Gastroesophageal sphincter (tissue), 4 donors: ENCODE measurements at regions not wholly inside any gene's neighbourhood (a gene's known extent, or its start where the extent isn't known, plus 50 kb on each side); places are given as distances from the start of the nearest gene placed in this dataset.

Experiments
- ATAC-seq: fragments of 150-250 bp; one replicate; pipeline ENCODE4 v1.9.1; 2016; ENCODE audit warnings: mild to moderate bottlenecking, moderate library complexity
- H3K27ac ChIP-seq, 4 donors: fragments of 200-600 bp; sonication (generic) in 3 of 4; 1 replicate in 3 of 4; 2 replicates in 1 of 4; pipeline ENCODE4 v1.5.1; 2016 to 2019
- H3K27me3 ChIP-seq: fragments of 200-600 bp; sonication (generic); one replicate; pipeline ENCODE4 v1.5.1; 2019
- H3K36me3 ChIP-seq, 2 donors: fragments of 200-600 bp; sonication (generic); one replicate each; pipeline ENCODE4 v1.5.1; 2019; ENCODE audit warnings: control low read depth in 1 of 2
- H3K4me1 ChIP-seq, 3 donors: fragments of 200-600 bp; sonication (generic); 1 replicate in 2 of 3; 2 replicates in 1 of 3; pipeline ENCODE4 v1.5.1; 2016 to 2019; ENCODE audit warnings: control low read depth in 2 of 3
- H3K4me3 ChIP-seq, 2 donors: fragments of 200-600 bp; sonication (generic); one replicate each; pipeline ENCODE4 v1.5.1; 2019; ENCODE audit warnings: mild to moderate bottlenecking in 1 of 2, moderate library complexity in 1 of 2
- H3K9me3 ChIP-seq, 3 donors: fragments of 200-600 bp; sonication (generic); one replicate each; pipeline ENCODE4 v1.5.1; 2017 to 2019; ENCODE audit warnings: control low read depth in 2 of 3
- CTCF ChIP-seq, 4 experiments: fragments of 200-600 bp in 2 of 4; fragments of 450-650 bp in 2 of 4; sonication (generic) in 1 of 4; IDR thresholded peaks; one replicate each; pipeline ENCODE4 v1.5.1; 2017 to 2019; ENCODE audit warnings: antibody characterized with exemption in 4 of 4, mild to moderate bottlenecking in 2 of 4, moderate library complexity in 2 of 4
- EP300 ChIP-seq: sonication (generic); formaldehyde crosslinking; IDR thresholded peaks from one replicate; pipeline ENCODE4 v1.6.1; 2017; ENCODE audit warnings: antibody characterized with exemption, mild to moderate bottlenecking
- POLR2A ChIP-seq, 2 donors: fragments of 450-650 bp; IDR thresholded peaks; one replicate each; pipeline ENCODE4 v1.6.1; 2017; ENCODE audit warnings: antibody characterized with exemption in 2 of 2, mild to moderate bottlenecking in 2 of 2, moderate library complexity in 1 of 2
- POLR2AphosphoS5 ChIP-seq: sonication (generic); formaldehyde crosslinking; IDR thresholded peaks from one replicate; pipeline ENCODE4 v1.6.1; 2017; ENCODE audit warnings: antibody characterized with exemption
- WGBS, 2 donors: methylation state at CpG; one replicate each; pipeline ENCODE4 v1.1.5; 2018; ENCODE audit warnings: low coverage in 1 of 2; 5-methylcytosine and 5-hydroxymethylcytosine counted together

- Histone ChIP-seq H3K27ac (peak overlapping the region in 3 of 4 donors; percentile 83 to 92 (median 85)), H3K4me3 (no peak overlapping the region), H3K9me3 (no peaks in the 10 kb centered on the region), H3K27me3 (no peaks in the 10 kb centered on the region), H3K36me3 (no peaks in the 10 kb centered on the region), H3K4me1 (peaks cover 0 to 61% (median 24%) of the 10 kb centered on the region in 3 donors)
- no peak for ATAC-seq
- 92 to 95% methylated on average over 5 to 6 of the region's 6 CpGs for WGBS, 2 donors
- TF ChIP-seq POLR2A (IDR thresholded peaks at IDR 0.05) = no peak
- no peak for TF ChIP-seq CTCF (IDR thresholded peaks at IDR 0.05)
- TF ChIP-seq EP300 = no peak
- TF ChIP-seq POLR2AphosphoS5 = no peak
Measured at GRCh38 chr14:76948976-76949375, 79.5 kb downstream of the IRF2BPL start.

DNA sequence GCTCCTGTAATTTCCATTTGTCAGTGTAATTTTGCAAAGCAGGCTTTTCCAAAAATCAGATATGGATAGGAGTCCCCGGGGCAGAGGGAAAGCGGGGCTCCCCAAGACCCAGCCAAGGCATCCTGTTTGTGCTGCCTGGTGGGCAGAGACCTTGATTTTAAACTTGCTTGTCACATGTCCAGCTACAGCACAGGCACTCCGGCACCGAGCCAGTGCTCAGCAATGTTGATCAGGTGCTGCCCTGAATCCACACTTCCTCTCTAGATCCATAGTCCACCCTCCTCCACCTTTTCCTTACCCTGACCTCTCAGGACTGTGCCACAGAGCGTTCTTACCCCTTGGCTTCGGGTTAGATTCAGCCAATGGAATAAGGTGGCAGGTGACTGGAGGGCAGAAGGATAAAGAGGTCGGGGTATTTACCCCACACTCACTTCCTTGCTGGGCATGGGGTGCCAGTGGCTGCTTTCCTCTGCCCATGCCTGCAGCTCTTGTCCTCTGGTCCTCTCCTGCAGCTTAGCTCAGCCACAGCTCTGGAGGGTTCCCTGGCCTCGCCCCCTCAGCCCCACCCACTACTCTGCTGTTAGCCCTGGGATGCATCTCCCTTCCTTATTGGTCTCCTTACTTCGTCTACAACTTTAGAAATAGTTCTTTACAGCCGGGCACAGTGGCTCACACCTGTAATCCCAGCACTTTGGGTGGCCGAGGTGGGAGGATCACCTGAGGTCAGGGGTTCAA is 80.1 kb downstream of the IRF2BPL start:
- Histone ChIP-seq H3K36me3 (no peaks in the 10 kb centered on the region), H3K27me3 (no peaks in the 10 kb centered on the region), H3K27ac (peak overlapping the region; percentile 41 to 92 (median 84)), H3K9me3 (no peaks in the 10 kb centered on the region), H3K4me1 (peaks cover 0 to 55% (median 22%) of the 10 kb centered on the region in 3 donors), H3K4me3 (no peak overlapping the region)
- 56 to 70% methylated on average over 4 to 7 of the region's 11 CpGs for WGBS, 2 donors
- no peak for TF ChIP-seq POLR2A (IDR thresholded peaks at IDR 0.05)
- TF ChIP-seq POLR2AphosphoS5 = no peak
- TF ChIP-seq EP300 = no peak
- TF ChIP-seq CTCF (IDR thresholded peaks at IDR 0.05) = no peak
- ATAC-seq = no peak

DNA sequence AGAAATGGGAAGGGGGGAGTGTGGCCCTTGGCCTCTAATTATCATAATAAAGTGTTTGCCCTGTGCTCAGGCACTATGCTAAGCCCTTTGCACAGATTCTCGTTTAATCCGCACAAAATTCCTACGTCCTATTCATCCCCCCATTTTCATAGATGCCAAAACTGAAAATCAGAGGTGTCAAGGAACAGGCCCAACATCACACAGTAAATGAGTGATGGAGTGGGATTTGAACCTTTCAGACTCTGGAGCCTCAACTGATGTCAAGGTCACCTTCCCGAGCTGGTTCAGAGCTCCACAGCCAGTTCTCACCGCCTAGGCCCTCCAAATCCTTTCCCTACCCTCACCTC is 80.7 kb downstream of the IRF2BPL start:
- 35 to 45% methylated on average over 4 of the region's 5 CpGs for WGBS, 2 donors
- peaks cover 0 to 49% (median 22%) of the 10 kb centered on the region in 3 donors for H3K4me1 ChIP-seq
- peak overlapping the region; percentile 41 to 92 (median 84) for H3K27ac ChIP-seq
- H3K4me3 ChIP-seq = no peak overlapping the region
- TF ChIP-seq CTCF (IDR thresholded peaks at IDR 0.05) (no peak), EP300 (no peak), POLR2A (IDR thresholded peaks at IDR 0.05) (no peak), POLR2AphosphoS5 (no peak)
- ATAC-seq = no peak
- no peaks in the 10 kb centered on the region for H3K36me3 ChIP-seq
- no peaks in the 10 kb centered on the region for H3K9me3 ChIP-seq
- H3K27me3 ChIP-seq = no peaks in the 10 kb centered on the region

DNA sequence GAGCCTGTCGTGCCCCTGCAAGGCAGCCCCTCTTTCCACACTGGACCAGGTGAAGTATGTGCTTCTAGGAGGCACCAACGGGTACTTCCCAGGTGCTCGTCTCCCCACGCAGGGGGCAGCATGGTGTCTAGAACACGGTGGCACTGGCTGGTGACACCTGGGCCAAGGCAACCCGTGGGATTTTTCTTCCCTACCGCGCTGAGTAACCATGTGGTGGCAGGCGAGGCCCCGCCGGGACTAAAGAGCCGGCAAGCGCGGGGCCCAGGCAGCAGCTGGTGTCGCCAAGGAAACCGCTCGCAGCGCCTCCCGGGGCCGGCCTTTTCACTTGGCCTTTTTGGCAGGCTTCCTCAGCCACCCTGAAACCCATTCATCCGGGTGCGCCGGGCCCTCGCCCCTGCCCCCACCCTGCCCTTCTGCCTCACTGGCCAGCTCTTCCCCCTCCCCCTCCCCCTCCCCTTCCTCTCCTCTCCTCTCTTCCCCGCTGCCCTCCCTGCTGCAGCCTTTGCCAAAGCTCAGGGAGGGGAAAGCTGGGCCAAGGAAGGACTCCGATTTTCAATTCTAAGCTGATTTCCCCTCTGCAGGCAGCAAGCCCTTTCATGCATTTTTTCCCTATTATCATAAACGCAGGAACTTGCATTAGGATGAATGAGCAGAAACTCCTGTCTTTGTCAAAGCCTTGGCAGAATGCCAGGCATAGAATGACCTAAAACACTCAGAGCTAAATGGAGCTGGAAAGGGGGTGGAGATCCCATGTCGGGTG is 81.2 kb downstream of the IRF2BPL start:
- no peaks in the 10 kb centered on the region for H3K36me3 ChIP-seq
- peak; percentile 90 for ATAC-seq
- H3K27me3 ChIP-seq = no peaks in the 10 kb centered on the region
- TF ChIP-seq POLR2A (IDR thresholded peaks at IDR 0.05) = no peak
- TF ChIP-seq CTCF (IDR thresholded peaks at IDR 0.05) = peak in 3 of 4 experiments; percentile 66 to 84 (median 67)
- peak; percentile 52 for TF ChIP-seq POLR2AphosphoS5
- 0 to 1% methylated on average over 1 to 14 of the region's 28 CpGs for WGBS, 2 donors
- H3K9me3 ChIP-seq = no peaks in the 10 kb centered on the region
- H3K27ac ChIP-seq = peak overlapping the region; percentile 41 to 92 (median 84)
- H3K4me1 ChIP-seq = peaks cover 0 to 49% (median 22%) of the 10 kb centered on the region in 3 donors
- H3K4me3 ChIP-seq = peak overlapping the region in 1 of 2 donors; percentile 24
